IPS DF 6.9 (cell line): ENCODE measurements at regions not wholly inside any gene's neighbourhood (a gene's known extent, or its start where the extent isn't known, plus 50 kb on each side); places are given as distances from the start of the nearest gene placed in this dataset.

Source experiments
- DNase-seq: peaks from one replicate; pipeline ENCODE4 v3.0.0-alpha.2; 2013; ENCODE audit warnings: low read depth, low spot score
- H3K27ac ChIP-seq: one replicate; pipeline ENCODE4 v1.5.1; 2013; ENCODE audit warnings: low read length, control low read depth
- H3K27me3 ChIP-seq: 2 replicates; pipeline ENCODE4 v1.6.1; 2013; ENCODE audit warnings: mild to moderate bottlenecking, low read length; ENCODE audit not compliant: control insufficient read depth, insufficient read depth
- H3K36me3 ChIP-seq: 2 replicates; pipeline ENCODE4 v1.6.1; 2013; ENCODE audit warnings: low read length; ENCODE audit not compliant: control insufficient read depth, insufficient read depth
- H3K4me1 ChIP-seq: 2 replicates; pipeline ENCODE4 v1.6.1; 2013; ENCODE audit warnings: low read length; ENCODE audit not compliant: control insufficient read depth, insufficient read depth
- H3K4me3 ChIP-seq: 2 replicates; pipeline ENCODE4 v1.5.1; 2013; ENCODE audit warnings: mild to moderate bottlenecking, low read length
- H3K9me3 ChIP-seq: 2 replicates; pipeline ENCODE4 v1.6.1; 2013; ENCODE audit warnings: low read length, inconsistent platforms; ENCODE audit not compliant: control insufficient read depth, insufficient read depth
- WGBS: extraction: QIAGEN DNeasy Blood & Tissue Kit; methylation state at CpG from one replicate; pipeline ENCODE4 v1.1.7; 2013; ENCODE audit warnings: mixed read lengths, missing lambda C conversion rate; ENCODE audit not compliant: insufficient read length, insufficient coverage; 5-methylcytosine and 5-hydroxymethylcytosine counted together

DNA sequence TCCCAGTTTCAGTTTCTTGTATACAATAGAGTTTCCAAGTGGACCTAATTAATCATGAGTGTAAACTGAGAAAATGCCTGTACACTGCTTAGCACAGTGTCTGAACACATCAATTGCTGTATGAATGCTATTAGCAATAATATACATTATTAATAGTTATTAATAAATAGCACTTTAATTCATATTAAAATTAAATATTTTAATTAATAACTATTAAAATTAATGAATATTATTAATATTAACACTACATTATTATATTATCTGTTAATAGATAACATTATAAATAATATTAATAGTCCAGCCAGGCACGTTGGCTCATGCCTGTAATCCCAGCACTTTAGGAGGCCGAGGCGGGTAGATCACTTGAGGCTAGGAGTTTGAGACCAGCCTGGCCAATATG, 244.9 kb upstream of the ANKRD55 start:
- Histone ChIP-seq H3K4me1 (peaks cover 2% of the 10 kb centered on the region; the same call in 1 of the 2 replicates), H3K36me3 (no peaks in the 10 kb centered on the region), H3K27ac (no peak overlapping the region), H3K4me3 (no peak overlapping the region), H3K27me3 (peaks cover 3% of the 10 kb centered on the region; the same call in 1 of the 2 replicates), H3K9me3 (no peaks in the 10 kb centered on the region)
- no peak for DNase-seq
- WGBS = no CpG with 5 or more reads among the region's 3 CpGs

DNA sequence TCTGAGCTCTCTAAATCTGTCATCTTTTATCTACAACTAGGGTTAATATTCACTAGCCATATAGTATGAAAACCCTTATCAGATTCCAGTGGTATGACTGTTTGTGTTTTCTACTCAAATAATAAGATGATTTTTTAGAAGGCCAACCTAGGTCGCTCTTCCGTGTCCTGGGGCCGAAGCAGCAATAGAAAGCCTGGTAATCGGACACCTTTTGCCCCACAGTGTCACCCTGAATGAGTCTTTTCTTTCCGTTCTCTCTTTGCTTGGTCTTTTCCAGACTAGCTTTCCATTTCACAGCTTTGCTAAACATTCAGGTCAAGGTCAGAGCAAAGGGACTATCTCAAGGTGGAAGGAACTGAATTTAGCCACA, 243.3 kb upstream of the ANKRD55 start:
- no peak for DNase-seq
- no peaks in the 10 kb centered on the region for H3K36me3 ChIP-seq
- no peak overlapping the region for H3K4me3 ChIP-seq
- no peaks in the 10 kb centered on the region for H3K9me3 ChIP-seq
- H3K27me3 ChIP-seq = peaks cover 3% of the 10 kb centered on the region; the same call in 1 of the 2 replicates
- WGBS = no CpG with 5 or more reads among the region's 5 CpGs
- H3K4me1 ChIP-seq = peaks cover 2% of the 10 kb centered on the region; the same call in 1 of the 2 replicates
- no peak overlapping the region for H3K27ac ChIP-seq

GRCh38 chr5:56475689-56476486, 242.8 kb upstream of the ANKRD55 start:
- Histone ChIP-seq H3K9me3 (no peaks in the 10 kb centered on the region), H3K27me3 (peaks cover 3% of the 10 kb centered on the region; the same call in 1 of the 2 replicates), H3K4me1 (peaks cover 2% of the 10 kb centered on the region; the same call in 1 of the 2 replicates), H3K4me3 (no peak overlapping the region), H3K36me3 (no peaks in the 10 kb centered on the region), H3K27ac (no peak overlapping the region)
- WGBS = no CpG with 5 or more reads among the region's 4 CpGs
- no peak for DNase-seq

- Histone ChIP-seq H3K27ac (no peak overlapping the region), H3K4me1 (no peaks in the 10 kb centered on the region), H3K27me3 (no peaks in the 10 kb centered on the region), H3K4me3 (no peak overlapping the region), H3K9me3 (no peaks in the 10 kb centered on the region), H3K36me3 (no peaks in the 10 kb centered on the region)
- WGBS = no CpG with 5 or more reads among the region's 2 CpGs
- no peak for DNase-seq
Observed at GRCh38 chr5:56471707-56472106, 238.6 kb upstream of the ANKRD55 start.

DNA sequence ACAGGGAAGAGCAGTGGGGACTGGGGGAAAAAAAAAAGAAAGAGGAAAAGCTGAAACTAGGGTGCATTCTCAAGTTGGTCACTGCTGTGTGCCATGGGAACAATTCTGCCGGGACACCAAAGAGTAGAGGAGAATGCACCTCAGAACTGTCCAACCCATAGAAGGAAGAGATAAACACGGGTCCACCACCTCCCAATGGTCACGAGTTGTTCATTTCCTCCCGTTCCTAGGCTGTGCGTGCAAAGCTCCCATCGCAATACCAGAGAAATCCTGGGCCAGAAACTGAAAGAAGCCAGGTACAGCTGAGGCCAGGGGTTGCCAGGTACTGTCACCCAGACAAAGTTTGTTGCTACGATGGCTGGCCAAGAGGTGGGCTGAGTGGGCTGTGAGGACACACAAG, 236.9 kb upstream of the ANKRD55 start:
- no peak for DNase-seq
- no peak overlapping the region for H3K4me3 ChIP-seq
- no peaks in the 10 kb centered on the region for H3K36me3 ChIP-seq
- WGBS = no CpG with 5 or more reads among the region's 7 CpGs
- 0 out of 2 replicates have a peak, but pooled peaks cover under 1% of the 10 kb centered on the region for H3K4me1 ChIP-seq
- H3K27me3 ChIP-seq = no peaks in the 10 kb centered on the region
- no peak overlapping the region for H3K27ac ChIP-seq
- no peaks in the 10 kb centered on the region for H3K9me3 ChIP-seq

- Histone ChIP-seq H3K27me3 (no peaks in the 10 kb centered on the region), H3K4me1 (0 out of 2 replicates have a peak, but pooled peaks cover 1% of the 10 kb centered on the region), H3K36me3 (no peaks in the 10 kb centered on the region), H3K9me3 (no peaks in the 10 kb centered on the region), H3K4me3 (no peak overlapping the region), H3K27ac (no peak overlapping the region)
- WGBS = no CpG with 5 or more reads among the region's 3 CpGs
- no peak for DNase-seq
Observed at GRCh38 chr5:56468277-56468676, 235.1 kb upstream of the ANKRD55 start.

GRCh38 chr5:56467176-56467717, 234.1 kb upstream of the ANKRD55 start:
- Histone ChIP-seq H3K27ac (no peak overlapping the region), H3K4me1 (0 out of 2 replicates have a peak, but pooled peaks cover 1% of the 10 kb centered on the region), H3K4me3 (no peak overlapping the region), H3K27me3 (no peaks in the 10 kb centered on the region), H3K36me3 (no peaks in the 10 kb centered on the region), H3K9me3 (no peaks in the 10 kb centered on the region)
- no CpG with 5 or more reads among the region's 5 CpGs for WGBS
- no peak for DNase-seq

DNA sequence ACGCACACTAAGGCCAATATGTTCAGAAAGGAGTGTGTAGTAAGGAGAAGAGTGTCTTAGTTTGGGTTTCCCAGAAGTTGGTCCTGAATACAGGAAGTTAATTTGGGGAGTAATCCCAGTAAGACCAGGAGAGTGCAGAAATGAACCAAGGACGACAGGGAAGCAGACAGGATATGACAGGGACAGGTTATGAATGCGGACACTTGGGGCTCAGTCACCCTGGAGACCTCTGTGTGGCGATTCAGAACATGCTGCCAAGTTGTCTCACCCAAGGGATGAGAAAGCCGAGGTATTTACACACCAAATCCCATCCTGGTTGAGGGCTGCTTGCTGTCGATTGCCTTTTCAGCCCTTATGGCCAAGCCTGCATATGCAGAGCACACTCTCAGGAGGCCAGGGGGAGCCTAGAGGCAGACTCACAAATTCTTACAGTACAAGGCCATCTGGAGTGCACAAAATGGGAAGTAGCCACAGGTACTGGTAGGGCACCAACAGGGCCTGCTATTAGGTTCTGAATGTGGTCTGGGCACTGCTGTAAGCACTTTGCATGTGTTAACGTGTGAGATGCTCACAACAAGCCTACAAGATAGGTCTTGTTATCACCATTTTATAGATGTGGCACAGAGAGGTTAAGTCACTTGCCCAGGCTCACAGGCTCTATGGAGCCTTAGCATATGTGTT, 233.1 kb upstream of the ANKRD55 start:
- no peak overlapping the region for H3K27ac ChIP-seq
- H3K4me3 ChIP-seq = no peak overlapping the region
- H3K4me1 ChIP-seq = 0 out of 2 replicates have a peak, but pooled peaks cover 1% of the 10 kb centered on the region
- no peaks in the 10 kb centered on the region for H3K27me3 ChIP-seq
- no peak for DNase-seq
- no peaks in the 10 kb centered on the region for H3K9me3 ChIP-seq
- no CpG with 5 or more reads among the region's 7 CpGs for WGBS
- H3K36me3 ChIP-seq = no peaks in the 10 kb centered on the region

DNA sequence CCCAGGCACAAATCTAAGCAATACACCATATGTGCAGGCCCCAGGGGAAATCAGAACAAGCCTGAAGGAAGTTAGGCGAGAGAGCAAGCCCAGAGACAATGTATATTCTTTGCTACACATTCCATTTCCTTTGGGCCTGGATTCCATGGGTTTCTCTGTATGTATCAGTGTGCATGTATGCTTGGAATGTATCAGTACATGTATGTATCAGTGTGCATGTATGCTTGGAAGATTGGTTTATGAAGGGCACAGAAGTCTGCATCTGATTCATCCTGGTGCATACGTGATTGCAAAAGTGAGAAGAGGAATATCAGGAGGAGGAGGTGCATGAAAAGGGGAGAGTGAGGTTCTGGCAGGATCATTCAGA, 232.6 kb upstream of the ANKRD55 start:
- Histone ChIP-seq H3K4me3 (no peak overlapping the region), H3K27me3 (no peaks in the 10 kb centered on the region), H3K36me3 (no peaks in the 10 kb centered on the region), H3K27ac (no peak overlapping the region), H3K4me1 (0 out of 2 replicates have a peak, but pooled peaks cover 1% of the 10 kb centered on the region), H3K9me3 (no peaks in the 10 kb centered on the region)
- no CpG with 5 or more reads among the region's 2 CpGs for WGBS
- no peak for DNase-seq

GRCh38 chr5:56464935-56465768, 232.0 kb upstream of the ANKRD55 start:
- Histone ChIP-seq H3K27me3 (no peaks in the 10 kb centered on the region), H3K27ac (no peak overlapping the region), H3K9me3 (no peaks in the 10 kb centered on the region), H3K4me1 (0 out of 2 replicates have a peak, but pooled peaks cover 1% of the 10 kb centered on the region), H3K4me3 (no peak overlapping the region), H3K36me3 (no peaks in the 10 kb centered on the region)
- DNase-seq = no peak
- no CpG with 5 or more reads among the region's 10 CpGs for WGBS
